Gastroesophageal sphincter (tissue), 4 donors: ENCODE measurements at regions not wholly inside any gene's neighbourhood (a gene's known extent, or its start where the extent isn't known, plus 50 kb on each side); places are given as distances from the start of the nearest gene placed in this dataset.

Experiments used
- ATAC-seq: fragments of 150-250 bp; one replicate; pipeline ENCODE4 v1.9.1; 2016; ENCODE audit warnings: mild to moderate bottlenecking, moderate library complexity
- H3K27ac ChIP-seq, 4 donors: fragments of 200-600 bp; sonication (generic) in 3 of 4; 1 replicate in 3 of 4; 2 replicates in 1 of 4; pipeline ENCODE4 v1.5.1; 2016 to 2019
- H3K27me3 ChIP-seq: fragments of 200-600 bp; sonication (generic); one replicate; pipeline ENCODE4 v1.5.1; 2019
- H3K36me3 ChIP-seq, 2 donors: fragments of 200-600 bp; sonication (generic); one replicate each; pipeline ENCODE4 v1.5.1; 2019; ENCODE audit warnings: control low read depth in 1 of 2
- H3K4me1 ChIP-seq, 3 donors: fragments of 200-600 bp; sonication (generic); 1 replicate in 2 of 3; 2 replicates in 1 of 3; pipeline ENCODE4 v1.5.1; 2016 to 2019; ENCODE audit warnings: control low read depth in 2 of 3
- H3K4me3 ChIP-seq, 2 donors: fragments of 200-600 bp; sonication (generic); one replicate each; pipeline ENCODE4 v1.5.1; 2019; ENCODE audit warnings: mild to moderate bottlenecking in 1 of 2, moderate library complexity in 1 of 2
- H3K9me3 ChIP-seq, 3 donors: fragments of 200-600 bp; sonication (generic); one replicate each; pipeline ENCODE4 v1.5.1; 2017 to 2019; ENCODE audit warnings: control low read depth in 2 of 3
- EP300 ChIP-seq: sonication (generic); formaldehyde crosslinking; IDR thresholded peaks from one replicate; pipeline ENCODE4 v1.6.1; 2017; ENCODE audit warnings: antibody characterized with exemption, mild to moderate bottlenecking
- POLR2A ChIP-seq, 2 donors: fragments of 450-650 bp; IDR thresholded peaks; one replicate each; pipeline ENCODE4 v1.6.1; 2017; ENCODE audit warnings: antibody characterized with exemption in 2 of 2, mild to moderate bottlenecking in 2 of 2, moderate library complexity in 1 of 2
- POLR2AphosphoS5 ChIP-seq: sonication (generic); formaldehyde crosslinking; IDR thresholded peaks from one replicate; pipeline ENCODE4 v1.6.1; 2017; ENCODE audit warnings: antibody characterized with exemption
- WGBS, 2 donors: methylation state at CpG; one replicate each; pipeline ENCODE4 v1.1.5; 2018; ENCODE audit warnings: low coverage in 1 of 2; 5-methylcytosine and 5-hydroxymethylcytosine counted together
- TF ChIP-seq, protein P1 (sequence below), 4 experiments: fragments of 200-600 bp in 2 of 4; fragments of 450-650 bp in 2 of 4; sonication (generic) in 1 of 4; IDR thresholded peaks; one replicate each; pipeline ENCODE4 v1.5.1; 2017 to 2019; ENCODE audit warnings: antibody characterized with exemption in 4 of 4, mild to moderate bottlenecking in 2 of 4, moderate library complexity in 2 of 4

DNA sequence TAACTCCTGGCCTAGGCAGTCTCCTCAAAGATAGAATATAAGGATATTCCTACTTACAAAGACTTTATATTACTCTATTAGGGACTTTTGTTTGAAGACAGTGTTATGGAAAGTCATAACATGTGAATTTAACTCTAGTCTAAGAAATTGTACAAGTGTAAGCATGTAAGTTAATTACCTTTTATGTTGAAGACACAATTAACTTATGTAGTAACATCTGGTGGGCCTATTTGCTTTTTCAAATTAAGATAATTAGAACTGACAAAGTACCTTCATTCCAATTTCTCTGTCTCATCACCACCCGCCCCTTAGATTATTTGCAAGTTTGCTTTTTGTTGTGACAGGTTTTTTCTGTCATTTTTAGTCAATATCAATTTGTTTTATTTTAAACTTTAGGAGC lies 126.0 kb upstream of the THSD7A start:
- no peaks in the 10 kb centered on the region for H3K36me3 ChIP-seq
- no peak overlapping the region for H3K27ac ChIP-seq
- no peaks in the 10 kb centered on the region for H3K27me3 ChIP-seq
- H3K4me3 ChIP-seq, result no peak overlapping the region
- peaks cover 0 to 3% (median 0%) of the 10 kb centered on the region in 3 donors for H3K9me3 ChIP-seq
- no peaks in the 10 kb centered on the region for H3K4me1 ChIP-seq
- WGBS, 2 donors, result 50 to 84% methylated on average over 1 of the region's 1 CpG
- TF ChIP-seq, protein P1, sequence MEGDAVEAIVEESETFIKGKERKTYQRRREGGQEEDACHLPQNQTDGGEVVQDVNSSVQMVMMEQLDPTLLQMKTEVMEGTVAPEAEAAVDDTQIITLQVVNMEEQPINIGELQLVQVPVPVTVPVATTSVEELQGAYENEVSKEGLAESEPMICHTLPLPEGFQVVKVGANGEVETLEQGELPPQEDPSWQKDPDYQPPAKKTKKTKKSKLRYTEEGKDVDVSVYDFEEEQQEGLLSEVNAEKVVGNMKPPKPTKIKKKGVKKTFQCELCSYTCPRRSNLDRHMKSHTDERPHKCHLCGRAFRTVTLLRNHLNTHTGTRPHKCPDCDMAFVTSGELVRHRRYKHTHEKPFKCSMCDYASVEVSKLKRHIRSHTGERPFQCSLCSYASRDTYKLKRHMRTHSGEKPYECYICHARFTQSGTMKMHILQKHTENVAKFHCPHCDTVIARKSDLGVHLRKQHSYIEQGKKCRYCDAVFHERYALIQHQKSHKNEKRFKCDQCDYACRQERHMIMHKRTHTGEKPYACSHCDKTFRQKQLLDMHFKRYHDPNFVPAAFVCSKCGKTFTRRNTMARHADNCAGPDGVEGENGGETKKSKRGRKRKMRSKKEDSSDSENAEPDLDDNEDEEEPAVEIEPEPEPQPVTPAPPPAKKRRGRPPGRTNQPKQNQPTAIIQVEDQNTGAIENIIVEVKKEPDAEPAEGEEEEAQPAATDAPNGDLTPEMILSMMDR (IDR thresholded peaks at IDR 0.05), result no peak
- TF ChIP-seq POLR2AphosphoS5, result no peak
- no peak for TF ChIP-seq POLR2A (IDR thresholded peaks at IDR 0.05)
- ATAC-seq, result no peak

DNA sequence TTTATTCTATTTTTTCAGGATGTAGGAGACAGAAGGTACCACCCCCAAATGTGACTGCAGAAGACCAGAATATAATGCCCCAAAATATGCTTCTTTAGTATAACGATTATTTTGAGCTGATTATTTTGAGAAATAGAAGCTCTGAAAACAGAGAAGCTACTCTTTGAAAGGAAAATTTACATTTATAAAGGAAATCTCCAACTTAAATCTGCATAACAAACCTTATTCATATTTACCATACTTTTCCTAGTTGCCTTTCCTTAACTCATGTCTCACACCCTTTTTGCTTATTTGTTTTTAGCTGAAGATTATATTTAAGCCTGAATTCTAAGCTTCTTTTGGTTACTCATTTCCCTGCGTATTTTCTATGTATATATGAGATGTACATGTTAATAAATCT lies 127.1 kb upstream of the THSD7A start:
- Histone ChIP-seq H3K36me3 (no peaks in the 10 kb centered on the region), H3K27ac (no peak overlapping the region), H3K9me3 (peaks cover 0 to 4% (median 0%) of the 10 kb centered on the region in 3 donors), H3K4me1 (no peaks in the 10 kb centered on the region), H3K4me3 (no peak overlapping the region), H3K27me3 (no peaks in the 10 kb centered on the region)
- no peak for ATAC-seq
- 48 to 81% methylated on average over 2 of the region's 2 CpGs for WGBS, 2 donors
- TF ChIP-seq POLR2A (IDR thresholded peaks at IDR 0.05) (no peak), POLR2AphosphoS5 (no peak), EP300 (no peak)
- TF ChIP-seq, protein P1 (IDR thresholded peaks at IDR 0.05), result no peak

DNA sequence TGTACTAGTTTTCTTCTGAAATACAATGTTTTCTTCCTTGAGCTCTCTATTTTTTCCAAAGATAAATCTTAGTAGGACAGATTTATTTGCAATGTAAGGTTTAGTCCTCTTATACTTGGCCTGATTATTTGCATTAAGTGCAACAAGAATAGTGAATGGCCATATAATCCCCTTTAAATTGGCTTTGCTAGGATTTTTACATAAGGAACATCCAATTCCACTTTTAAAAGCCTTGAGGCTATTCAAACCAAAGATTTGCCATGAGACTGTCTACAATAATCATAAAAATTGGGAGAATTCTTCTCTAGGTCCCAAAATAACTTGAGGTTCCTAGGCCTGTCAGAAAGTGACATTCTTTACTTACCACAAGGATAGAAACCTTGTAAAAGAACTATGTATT lies 128.6 kb upstream of the THSD7A start:
- no peak for ATAC-seq
- peaks cover 0 to 4% (median 0%) of the 10 kb centered on the region in 3 donors for H3K9me3 ChIP-seq
- H3K4me1 ChIP-seq, result no peaks in the 10 kb centered on the region
- no peaks in the 10 kb centered on the region for H3K27me3 ChIP-seq
- H3K27ac ChIP-seq, result no peak overlapping the region
- H3K4me3 ChIP-seq, result no peak overlapping the region
- no peak for TF ChIP-seq EP300
- no peak for TF ChIP-seq POLR2AphosphoS5
- TF ChIP-seq, protein P1 (IDR thresholded peaks at IDR 0.05), result no peak
- TF ChIP-seq POLR2A (IDR thresholded peaks at IDR 0.05), result no peak
- H3K36me3 ChIP-seq, result no peaks in the 10 kb centered on the region

DNA sequence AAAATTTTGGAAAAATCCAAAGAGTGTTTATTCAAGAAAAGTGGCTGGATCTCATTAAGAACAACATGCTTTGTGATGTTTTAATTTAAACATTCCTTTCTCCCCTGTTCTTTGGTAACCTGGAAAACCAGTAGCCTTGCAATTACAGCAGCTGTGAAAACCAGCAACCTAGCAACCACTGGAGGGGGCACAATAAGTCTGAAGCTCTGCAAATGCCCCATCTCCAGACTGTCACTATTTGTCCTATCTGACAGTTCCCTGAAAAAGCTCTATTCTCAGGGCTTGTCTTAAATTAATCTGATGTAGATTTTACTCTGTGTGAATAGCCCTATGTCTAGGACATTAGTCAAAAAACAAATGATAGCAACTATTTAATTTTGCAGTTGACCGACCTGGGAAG lies 137.6 kb upstream of the THSD7A start:
- H3K4me3 ChIP-seq, result no peak overlapping the region
- H3K4me1 ChIP-seq, result no peaks in the 10 kb centered on the region
- H3K9me3 ChIP-seq, result peaks cover 0 to 8% (median 0%) of the 10 kb centered on the region in 3 donors
- TF ChIP-seq POLR2AphosphoS5 (no peak), EP300 (no peak), POLR2A (IDR thresholded peaks at IDR 0.05) (no peak)
- TF ChIP-seq, protein P1 (IDR thresholded peaks at IDR 0.05), result no peak
- H3K36me3 ChIP-seq, result no peaks in the 10 kb centered on the region
- no peak overlapping the region for H3K27ac ChIP-seq
- no peaks in the 10 kb centered on the region for H3K27me3 ChIP-seq
- ATAC-seq, result no peak
- 60% methylated on average over 1 of the region's 1 CpG for WGBS, 2 donors

DNA sequence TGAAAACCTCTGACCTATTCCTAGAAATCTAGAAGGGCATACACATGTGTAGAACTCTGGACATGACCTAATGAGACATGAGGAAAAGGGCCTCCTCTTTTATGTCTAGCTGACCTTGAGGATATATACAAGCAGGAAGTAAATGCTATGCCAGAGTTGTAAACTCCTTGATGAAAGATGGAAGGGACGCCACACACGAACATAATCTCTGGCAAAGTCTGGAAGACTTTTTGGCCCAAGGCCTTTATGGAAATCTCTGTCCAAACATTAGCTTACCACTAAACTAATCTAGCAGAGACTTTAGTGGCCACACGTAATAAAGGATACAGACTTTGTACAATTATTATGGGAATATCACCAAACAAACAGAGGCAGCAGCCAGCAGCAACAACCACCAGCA lies 138.1 kb upstream of the THSD7A start:
- no peaks in the 10 kb centered on the region for H3K27me3 ChIP-seq
- no peak overlapping the region for H3K4me3 ChIP-seq
- WGBS, 2 donors, result 25 to 41% methylated on average over 3 of the region's 3 CpGs
- no peak for ATAC-seq
- H3K36me3 ChIP-seq, result no peaks in the 10 kb centered on the region
- peaks cover 0 to 13% (median 0%) of the 10 kb centered on the region in 3 donors for H3K9me3 ChIP-seq
- H3K27ac ChIP-seq, result no peak overlapping the region
- TF ChIP-seq EP300, result no peak
- no peaks in the 10 kb centered on the region for H3K4me1 ChIP-seq

DNA sequence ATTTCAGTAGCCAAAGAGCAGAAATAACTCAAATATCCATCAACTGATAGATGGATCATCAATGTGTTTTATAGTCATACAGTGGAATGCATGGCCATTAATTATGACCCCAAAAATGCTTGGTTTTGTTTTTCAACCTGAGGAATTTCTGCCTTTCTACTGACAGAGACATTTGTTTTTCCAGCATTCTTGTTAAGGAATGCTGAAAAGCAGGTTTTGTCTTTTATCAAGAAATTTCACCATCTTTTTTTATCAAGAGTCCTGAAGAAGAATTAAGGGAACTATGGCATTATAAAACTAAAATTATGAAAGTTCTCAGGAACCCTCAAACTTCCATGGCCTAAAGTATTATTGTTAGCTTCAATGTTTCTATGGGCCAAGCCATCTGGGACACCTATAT lies 153.4 kb upstream of the THSD7A start:
- Histone ChIP-seq H3K4me3 (no peak overlapping the region), H3K4me1 (no peaks in the 10 kb centered on the region), H3K9me3 (peaks cover 0 to 19% (median 0%) of the 10 kb centered on the region in 3 donors), H3K27me3 (no peaks in the 10 kb centered on the region), H3K27ac (no peak overlapping the region), H3K36me3 (no peaks in the 10 kb centered on the region)
- TF ChIP-seq, protein P1 (IDR thresholded peaks at IDR 0.05), result no peak
- no peak for TF ChIP-seq POLR2AphosphoS5
- TF ChIP-seq POLR2A (IDR thresholded peaks at IDR 0.05), result no peak
- no peak for TF ChIP-seq EP300
- ATAC-seq, result no peak
